ENCODE measurements at regions not wholly inside any gene's neighbourhood (a gene's known extent, or its start where the extent isn't known, plus 50 kb on each side); places are given as distances from the start of the nearest gene placed in this dataset.

DNA sequence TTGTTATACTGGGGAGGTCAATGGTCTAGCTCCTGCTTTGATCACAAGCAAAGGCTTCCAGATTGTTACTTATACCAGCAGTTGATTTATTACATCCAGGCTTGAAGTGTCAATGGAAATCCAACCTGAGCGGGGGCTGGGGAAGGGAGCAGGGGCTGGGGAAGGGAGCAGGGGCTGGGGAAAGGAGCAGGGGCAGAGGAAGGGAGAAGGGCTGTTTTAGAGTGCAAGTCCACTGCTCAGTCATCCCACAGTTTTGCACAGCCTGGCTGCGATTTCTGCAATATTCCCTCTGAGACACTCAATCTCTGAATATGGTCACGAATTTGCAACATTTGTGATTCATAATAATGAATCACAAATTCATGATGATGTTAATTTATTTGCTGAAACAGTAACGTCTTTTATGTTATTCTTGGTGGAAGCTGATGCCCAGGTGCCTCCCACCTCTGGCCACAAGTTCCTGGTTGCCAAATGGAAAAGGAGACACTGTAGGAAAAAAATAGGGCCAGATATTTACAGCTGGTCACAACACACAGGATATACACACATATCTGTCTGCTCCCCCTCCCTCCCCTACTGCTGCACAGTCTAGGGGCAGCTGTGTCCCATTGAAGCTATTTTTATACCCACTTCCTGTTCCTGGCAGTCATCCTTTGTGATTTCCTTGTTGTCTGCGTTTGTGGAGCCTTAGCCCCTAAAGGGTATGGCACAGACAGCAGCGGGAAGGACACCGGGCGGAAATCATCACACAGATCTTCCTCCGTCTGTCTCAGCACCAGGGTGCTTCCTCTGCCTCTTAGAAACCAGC lies 325.1 kb downstream of the GADD45G start:
- H3K4me1 ChIP-seq (ENCODE audit: control insufficient read depth in 1 of 2, insufficient read depth in 1 of 2, low read depth in 1 of 2, low read length in 1 of 2), result no peaks in the 10 kb centered on the region
- H3K4me3 ChIP-seq (ENCODE audit: low read depth in 1 of 2, low read length in 1 of 2), result no peak overlapping the region
- TF ChIP-seq, protein P1, sequence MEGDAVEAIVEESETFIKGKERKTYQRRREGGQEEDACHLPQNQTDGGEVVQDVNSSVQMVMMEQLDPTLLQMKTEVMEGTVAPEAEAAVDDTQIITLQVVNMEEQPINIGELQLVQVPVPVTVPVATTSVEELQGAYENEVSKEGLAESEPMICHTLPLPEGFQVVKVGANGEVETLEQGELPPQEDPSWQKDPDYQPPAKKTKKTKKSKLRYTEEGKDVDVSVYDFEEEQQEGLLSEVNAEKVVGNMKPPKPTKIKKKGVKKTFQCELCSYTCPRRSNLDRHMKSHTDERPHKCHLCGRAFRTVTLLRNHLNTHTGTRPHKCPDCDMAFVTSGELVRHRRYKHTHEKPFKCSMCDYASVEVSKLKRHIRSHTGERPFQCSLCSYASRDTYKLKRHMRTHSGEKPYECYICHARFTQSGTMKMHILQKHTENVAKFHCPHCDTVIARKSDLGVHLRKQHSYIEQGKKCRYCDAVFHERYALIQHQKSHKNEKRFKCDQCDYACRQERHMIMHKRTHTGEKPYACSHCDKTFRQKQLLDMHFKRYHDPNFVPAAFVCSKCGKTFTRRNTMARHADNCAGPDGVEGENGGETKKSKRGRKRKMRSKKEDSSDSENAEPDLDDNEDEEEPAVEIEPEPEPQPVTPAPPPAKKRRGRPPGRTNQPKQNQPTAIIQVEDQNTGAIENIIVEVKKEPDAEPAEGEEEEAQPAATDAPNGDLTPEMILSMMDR (IDR thresholded peaks at IDR 0.05), result no peak
- no peaks in the 10 kb centered on the region for H3K36me3 ChIP-seq
- H3K27ac ChIP-seq, result no peak overlapping the region
- no peaks in the 10 kb centered on the region for H3K27me3 ChIP-seq
- no peaks in the 10 kb centered on the region for H3K9me3 ChIP-seq

DNA sequence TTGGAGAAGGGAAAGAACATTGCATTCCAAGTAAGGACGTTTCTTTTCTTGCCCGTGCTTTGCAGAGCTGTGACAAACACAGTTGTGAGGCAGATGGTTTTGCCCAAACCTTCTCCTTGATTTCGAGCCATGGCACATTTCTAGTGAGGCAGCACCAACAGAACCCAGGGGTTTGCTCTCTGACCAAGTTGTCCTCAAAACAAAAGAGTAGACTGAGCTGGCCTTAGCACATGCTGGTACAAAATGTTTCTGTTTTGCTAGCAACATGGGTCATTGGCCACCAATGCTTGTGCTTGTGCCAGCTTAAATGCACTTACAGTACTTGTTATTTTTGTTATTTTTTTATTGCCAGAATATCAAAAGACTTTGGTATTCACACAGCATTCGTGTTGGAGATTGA lies 328.8 kb downstream of the GADD45G start:
- no peak overlapping the region for H3K4me3 ChIP-seq (ENCODE audit: low read depth in 1 of 2, low read length in 1 of 2)
- no peaks in the 10 kb centered on the region for H3K9me3 ChIP-seq
- TF ChIP-seq, protein P1 (IDR thresholded peaks at IDR 0.05), result no peak

DNA sequence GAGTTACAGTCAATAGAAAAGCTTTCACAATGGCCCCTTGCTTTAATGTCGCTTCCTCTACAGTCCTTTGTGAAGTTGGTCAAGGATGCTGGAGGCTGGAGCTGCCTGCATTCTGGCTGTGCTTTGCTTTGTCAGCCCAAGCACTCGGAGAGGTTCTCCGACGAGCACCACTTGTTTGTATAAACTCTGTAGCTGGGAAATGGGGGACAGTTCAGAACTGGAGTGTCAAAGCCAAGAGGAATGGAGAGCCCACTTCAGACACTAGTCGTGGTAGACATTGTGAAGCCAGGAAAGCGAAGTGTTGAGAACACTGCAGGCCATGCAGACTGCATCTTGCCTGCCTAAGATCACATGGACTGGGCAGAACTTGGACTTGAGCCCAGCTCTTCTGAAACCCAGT lies 330.3 kb downstream of the GADD45G start:
- Histone ChIP-seq H3K27me3 (no peaks in the 10 kb centered on the region), H3K36me3 (no peaks in the 10 kb centered on the region)
- TF ChIP-seq, protein P1 (IDR thresholded peaks at IDR 0.05), result no peak

More for the DNA sequence above, 328.8 kb downstream of the GADD45G start:
- no peaks in the 10 kb centered on the region for H3K36me3 ChIP-seq
- no peak overlapping the region for H3K27ac ChIP-seq
- H3K4me1 ChIP-seq (ENCODE audit: control insufficient read depth in 1 of 2, insufficient read depth in 1 of 2, low read depth in 1 of 2, low read length in 1 of 2), result no peaks in the 10 kb centered on the region
- H3K27me3 ChIP-seq, result no peaks in the 10 kb centered on the region

DNA sequence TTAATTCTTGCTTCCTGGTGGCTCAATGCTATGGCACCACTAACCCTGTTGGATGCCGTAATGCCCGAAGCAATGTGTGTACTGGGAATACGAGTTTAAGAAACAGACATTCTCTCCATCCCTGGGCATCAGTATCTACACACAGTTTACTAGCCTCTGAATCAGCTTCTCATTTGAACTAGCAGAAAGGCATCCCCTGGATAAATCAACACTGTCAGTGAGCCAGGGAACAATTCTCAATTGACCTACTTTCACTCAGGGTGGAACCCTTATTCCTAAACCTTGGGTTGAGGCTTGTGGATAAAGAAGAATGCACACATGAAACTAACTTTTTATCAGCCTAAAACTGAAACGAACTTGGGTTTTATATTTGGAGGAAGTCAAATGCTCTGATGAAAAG lies 331.0 kb downstream of the GADD45G start:
- Histone ChIP-seq H3K9me3 (no peaks in the 10 kb centered on the region), H3K27ac (no peak overlapping the region), H3K4me3 (ENCODE audit: low read depth in 1 of 2, low read length in 1 of 2) (no peak overlapping the region), H3K36me3 (no peaks in the 10 kb centered on the region), H3K27me3 (no peaks in the 10 kb centered on the region), H3K4me1 (ENCODE audit: control insufficient read depth in 1 of 2, insufficient read depth in 1 of 2, low read depth in 1 of 2, low read length in 1 of 2) (no peaks in the 10 kb centered on the region)
- TF ChIP-seq, protein P1 (IDR thresholded peaks at IDR 0.05), result no peak

More for the DNA sequence above, 330.3 kb downstream of the GADD45G start:
- H3K4me3 ChIP-seq (ENCODE audit: low read depth in 1 of 2, low read length in 1 of 2), result no peak overlapping the region
- no peaks in the 10 kb centered on the region for H3K4me1 ChIP-seq (ENCODE audit: control insufficient read depth in 1 of 2, insufficient read depth in 1 of 2, low read depth in 1 of 2, low read length in 1 of 2)
- no peak overlapping the region for H3K27ac ChIP-seq
- no peaks in the 10 kb centered on the region for H3K9me3 ChIP-seq

DNA sequence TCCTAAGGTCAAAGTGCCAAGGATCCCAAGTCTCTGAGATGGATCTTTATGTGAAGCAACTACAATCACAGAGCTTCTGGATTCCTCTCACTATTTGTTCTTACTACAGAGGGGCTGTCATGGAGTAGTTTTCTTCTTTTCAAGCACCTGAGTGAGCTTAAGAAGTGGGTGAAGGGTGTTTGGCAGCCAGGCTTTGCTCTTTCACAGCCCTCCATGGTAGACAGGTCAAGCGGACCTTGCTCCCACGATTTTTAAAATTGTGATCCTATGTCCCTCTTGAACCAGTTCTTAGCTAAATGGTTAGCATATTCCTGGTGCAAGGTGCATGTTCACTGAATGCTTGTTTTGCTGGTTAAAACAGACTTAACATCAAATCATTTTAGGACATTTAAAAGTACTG lies 332.2 kb downstream of the GADD45G start:
- TF ChIP-seq, protein P1 (IDR thresholded peaks at IDR 0.05), result no peak
- H3K27me3 ChIP-seq, result no peaks in the 10 kb centered on the region

More for the DNA sequence above, 332.2 kb downstream of the GADD45G start:
- no peaks in the 10 kb centered on the region for H3K36me3 ChIP-seq
- no peak overlapping the region for H3K27ac ChIP-seq
- no peak overlapping the region for H3K4me3 ChIP-seq (ENCODE audit: low read depth in 1 of 2, low read length in 1 of 2)
- H3K4me1 ChIP-seq (ENCODE audit: control insufficient read depth in 1 of 2, insufficient read depth in 1 of 2, low read depth in 1 of 2, low read length in 1 of 2), result no peaks in the 10 kb centered on the region
- H3K9me3 ChIP-seq, result no peaks in the 10 kb centered on the region

Data from neutrophil (primary cell).